ENCODE measurements at regions not wholly inside any gene's neighbourhood (a gene's known extent, or its start where the extent isn't known, plus 50 kb on each side); places are given as distances from the start of the nearest gene placed in this dataset.

GRCh38 chr5:29277642-29278041 is 1915.8 kb upstream of the CDH6 start:
- no peak for TF ChIP-seq CTCF (IDR thresholded peaks at IDR 0.05; ENCODE audit: control extremely low read depth, extremely low read depth, low read depth, missing control alignments)
- CTCF ChIA-PET, result no interaction called here
- DNase-seq (ENCODE audit: extremely low spot score), result no peak
- POLR2A ChIA-PET, result no interaction called here

- POLR2A ChIA-PET, result no interaction called here
- no peak for TF ChIP-seq CTCF (IDR thresholded peaks at IDR 0.05; ENCODE audit: control extremely low read depth, extremely low read depth, low read depth, missing control alignments)
- DNase-seq (ENCODE audit: extremely low spot score), result no peak
- CTCF ChIA-PET, result no interaction called here
Measured at GRCh38 chr5:29276371-29276770, 1917.1 kb upstream of the CDH6 start.

DNA sequence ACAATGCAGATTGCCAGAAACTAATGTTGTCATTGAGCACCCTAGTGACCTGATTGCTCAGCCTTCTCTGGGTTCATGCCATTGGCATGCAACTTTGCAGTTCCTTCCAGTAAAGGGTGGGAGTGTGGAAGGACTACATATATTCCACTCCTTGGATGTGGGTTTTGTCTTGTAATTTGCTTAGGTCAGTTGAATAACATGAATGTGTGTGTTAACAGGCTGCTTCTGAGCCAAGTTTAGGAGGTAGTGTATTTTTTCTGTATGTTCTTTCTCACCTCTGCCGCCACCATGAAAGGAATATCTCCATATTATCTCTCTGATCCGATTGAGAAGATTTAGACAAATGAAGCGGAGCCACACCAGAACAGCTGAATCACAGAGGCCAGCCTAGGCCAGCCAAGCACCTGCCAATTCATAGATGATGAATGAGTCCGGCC is 1929.6 kb upstream of the CDH6 start:
- no peak for TF ChIP-seq CTCF (IDR thresholded peaks at IDR 0.05; ENCODE audit: control extremely low read depth, extremely low read depth, low read depth, missing control alignments)
- DNase-seq (ENCODE audit: extremely low spot score), result no peak
- POLR2A ChIA-PET, result no interaction called here
- CTCF ChIA-PET, result no interaction called here

DNA sequence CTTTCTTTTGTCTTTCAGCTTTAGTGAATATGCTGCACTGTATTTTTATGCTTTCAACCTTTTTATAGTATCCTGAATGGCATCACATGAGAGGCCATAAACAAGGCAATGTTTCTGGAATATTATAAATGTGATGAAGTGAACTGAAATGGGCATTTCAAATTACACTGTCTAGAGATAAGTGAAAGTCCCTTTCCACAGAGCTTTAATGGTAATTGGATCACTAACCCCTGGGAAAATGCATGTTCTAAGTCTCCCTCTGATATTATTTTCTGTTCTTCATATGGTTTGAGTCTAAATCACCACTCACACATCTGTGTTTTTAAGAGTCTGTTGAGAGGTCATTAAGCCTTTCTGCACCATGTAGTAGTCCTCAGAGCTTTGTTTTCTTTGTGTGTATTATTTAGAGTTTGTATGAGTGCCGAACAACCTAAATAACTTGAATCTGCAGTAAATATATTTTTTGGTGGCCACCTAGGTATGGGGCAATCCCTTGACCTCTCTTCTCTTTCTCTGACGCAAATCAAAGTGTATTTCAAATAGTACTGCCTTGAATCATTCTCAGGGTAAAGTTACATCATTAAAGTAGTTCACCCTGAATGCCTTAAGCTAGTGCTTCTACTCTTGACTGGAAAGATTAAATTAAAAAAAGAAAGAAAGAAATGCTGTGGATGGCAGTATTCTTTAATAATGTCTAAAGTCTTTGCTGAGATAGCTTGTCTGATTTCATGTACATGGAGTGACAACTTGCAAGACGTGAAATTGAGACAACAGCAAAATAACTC is 1931.0 kb upstream of the CDH6 start:
- POLR2A ChIA-PET, result no interaction called here
- CTCF ChIA-PET, result no interaction called here
- DNase-seq (ENCODE audit: extremely low spot score), result no peak
- TF ChIP-seq CTCF (IDR thresholded peaks at IDR 0.05; ENCODE audit: control extremely low read depth, extremely low read depth, low read depth, missing control alignments), result no peak

DNA sequence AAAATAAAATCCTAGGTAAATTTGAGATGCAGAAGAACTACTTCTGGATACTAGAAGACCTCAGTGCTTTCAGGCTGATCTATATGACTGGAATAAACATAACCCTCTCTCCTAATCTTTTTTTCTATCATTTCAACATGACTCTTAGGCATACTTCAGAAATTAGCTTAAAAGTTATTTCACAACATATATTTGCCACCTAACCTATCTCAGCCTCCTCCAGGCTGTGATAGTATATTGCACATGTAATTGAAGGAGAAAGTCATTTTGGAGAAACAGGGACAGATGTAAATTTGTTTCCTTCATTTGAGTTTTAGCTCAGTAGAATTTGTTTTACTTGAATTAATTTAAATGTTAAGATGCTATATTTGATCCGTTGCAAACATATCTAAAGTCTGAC is 1932.3 kb upstream of the CDH6 start:
- DNase-seq (ENCODE audit: extremely low spot score), result no peak
- TF ChIP-seq CTCF (IDR thresholded peaks at IDR 0.05; ENCODE audit: control extremely low read depth, extremely low read depth, low read depth, missing control alignments), result no peak
- CTCF ChIA-PET, result no interaction called here
- POLR2A ChIA-PET, result no interaction called here

GRCh38 chr5:29252390-29252789 is 1941.1 kb upstream of the CDH6 start:
- ChIA-PET CTCF (no interaction called here), POLR2A (no interaction called here)
- no peak for TF ChIP-seq CTCF (IDR thresholded peaks at IDR 0.05; ENCODE audit: control extremely low read depth, extremely low read depth, low read depth, missing control alignments)
- no peak for DNase-seq (ENCODE audit: extremely low spot score)

All from GM10248 (cell line).